Cardiac fibroblast (primary cell): ENCODE measurements at regions not wholly inside any gene's neighbourhood (a gene's known extent, or its start where the extent isn't known, plus 50 kb on each side); places are given as distances from the start of the nearest gene placed in this dataset.
"Not testable (repeated sequence)": the region's sequence is repeated elsewhere in the genome, so short reads cannot be mapped to it uniquely, and the experiment has no call there.

ENCODE experiments used
- DNase-seq, 2 donors: peaks; one replicate each; pipeline versions ENCODE4 v3.0.0 to v3.0.0-alpha.2; 2010; ENCODE audit warnings: low read depth in 2 of 2
- H3K4me3 ChIP-seq, 2 donors: replicated peaks in 1 of 2; 1 replicate in 1 of 2; 2 replicates in 1 of 2; pipeline ENCODE4 v1.5.1; 2011; ENCODE audit warnings: low read depth in 2 of 2, low read length in 2 of 2, mild to moderate bottlenecking in 2 of 2, moderate library complexity in 1 of 2
- CTCF ChIP-seq: IDR thresholded peaks from one replicate; pipeline ENCODE4 v1.5.1; 2011; ENCODE audit warnings: low read depth, mild to moderate bottlenecking, low read length, inconsistent platforms

GRCh38 chr1:4176841-4177240 is 276.8 kb upstream of the C1orf174 start:
- TF ChIP-seq CTCF: no peak
- DNase-seq: no peak
- H3K4me3 ChIP-seq: no peak overlapping the region

- no peak for DNase-seq
- no peak overlapping the region for H3K4me3 ChIP-seq
- no peak for TF ChIP-seq CTCF
Observed at GRCh38 chr1:4177425-4178150, 277.5 kb upstream of the C1orf174 start.

GRCh38 chr1:4178501-4179113 is 278.5 kb upstream of the C1orf174 start:
- no peak for DNase-seq
- H3K4me3 ChIP-seq: no peak overlapping the region
- TF ChIP-seq CTCF: no peak

GRCh38 chr1:4179914-4180735 is 280.1 kb upstream of the C1orf174 start:
- DNase-seq: no peak
- H3K4me3 ChIP-seq: no peak overlapping the region
- TF ChIP-seq CTCF: no peak

GRCh38 chr1:4186486-4186885 is 286.4 kb upstream of the C1orf174 start:
- not testable (repeated sequence) for H3K4me3 ChIP-seq, DNase-seq

GRCh38 chr1:4203501-4203900 is 303.4 kb upstream of the C1orf174 start:
- H3K4me3 ChIP-seq: no peak overlapping the region
- DNase-seq: no peak
- no peak for TF ChIP-seq CTCF

GRCh38 chr1:4207183-4207582 is 307.1 kb upstream of the C1orf174 start:
- DNase-seq: no peak
- H3K4me3 ChIP-seq: no peak overlapping the region
- no peak for TF ChIP-seq CTCF
